ENCODE measurements at regions not wholly inside any gene's neighbourhood (a gene's known extent, or its start where the extent isn't known, plus 50 kb on each side); places are given as distances from the start of the nearest gene placed in this dataset.
A peak's percentile ranks its signal among the peaks of the same experiment; 100 is the strongest.

- Histone ChIP-seq H3K4me2 (ENCODE audit: insufficient read depth in 1 of 2, low read depth in 2 of 2, low read length in 2 of 2) (peak overlapping the region; percentile 40 to 67; a peak in 3 of 4 replicates), H3K4me3 (ENCODE audit: extremely low read depth in 1 of 4, insufficient read depth in 2 of 4, low read depth in 3 of 4, low read length in 4 of 4) (peak overlapping the region in 2 of 4 experiments; percentile 15 to 27; a peak in 2 of 8 replicates), H4K20me1 (replicated peaks in 1 of 2; ENCODE audit: control insufficient read depth in 1 of 2, insufficient read depth in 2 of 2, low read length in 2 of 2) (no peaks in the 10 kb centered on the region), H3K27me3 (replicated peaks in 1 of 4; ENCODE audit: control insufficient read depth in 3 of 4, extremely low read depth in 1 of 4, insufficient read depth in 3 of 4, low read length in 3 of 4) (peaks cover 0 to 25% (median 19%) of the 10 kb centered on the region in 4 experiments; a peak in 6 of 7 replicates), H4K91ac (replicated peaks; ENCODE audit: insufficient read length, low read length) (peak overlapping the region; percentile 56), H3K4me1 (replicated peaks in 1 of 4; ENCODE audit: control insufficient read depth in 3 of 4, insufficient read depth in 4 of 4, low read length in 3 of 4) (peaks cover 0 to 10% (median 6%) of the 10 kb centered on the region in 4 experiments; a peak in 6 of 7 replicates), H2BK120ac (replicated peaks; ENCODE audit: low read depth, low read length) (no peak overlapping the region), H3K27ac (ENCODE audit: low read depth, low read length) (no peak overlapping the region), H3K79me2 (ENCODE audit: control insufficient read depth in 1 of 2, insufficient read depth in 2 of 2, low read length in 2 of 2) (no peaks in the 10 kb centered on the region), H3K4ac (replicated peaks; ENCODE audit: insufficient read length, low read depth, low read length) (no peak overlapping the region), H4K5ac (ENCODE audit: insufficient read length, low read depth, low read length) (no peak overlapping the region), H3K36me3 (ENCODE audit: control insufficient read depth in 2 of 4, insufficient read depth in 4 of 4, low read length in 3 of 4) (no peaks in the 10 kb centered on the region), H3K23ac (ENCODE audit: insufficient read length) (no peak overlapping the region), H3K9me3 (ENCODE audit: insufficient read depth in 2 of 2, low read depth in 1 of 2, low read length in 1 of 2) (no peaks in the 10 kb centered on the region), H2BK15ac (ENCODE audit: low read length) (no peak overlapping the region), H3K9ac (replicated peaks in 1 of 4; ENCODE audit: extremely low read depth in 1 of 4, low read depth in 3 of 4, low read length in 3 of 4) (no peak overlapping the region), H4K8ac (ENCODE audit: extremely low read depth, insufficient read depth, low read length) (no peak overlapping the region), H2BK20ac (ENCODE audit: low read length) (no peak overlapping the region), H2AK5ac (ENCODE audit: low read depth, low read length) (no peak overlapping the region), H2BK12ac (ENCODE audit: low read depth, low read length) (0 out of 2 replicates have a peak overlapping the region, but pooled peaks have one; percentile 6), H3K14ac (ENCODE audit: insufficient read length) (no peak overlapping the region), H3K23me2 (ENCODE audit: low read depth, low read length) (peaks cover 2% of the 10 kb centered on the region; the same call in 1 of the 2 replicates), H2BK5ac (ENCODE audit: low read depth, low read length) (no peak overlapping the region), H3K56ac (replicated peaks; ENCODE audit: insufficient read length, low read depth, low read length) (no peak overlapping the region), H3K18ac (ENCODE audit: extremely low read depth, low read length) (no peak overlapping the region), H3K79me1 (ENCODE audit: low read depth, low read length) (no peaks in the 10 kb centered on the region), H2AFZ (ENCODE audit: low read length) (peak overlapping the region; percentile 93; the same call in 1 of the 2 replicates)
- no peak for TF ChIP-seq GABPA (IDR thresholded peaks at IDR 0.05; ENCODE audit: borderline replicate concordance, insufficient read depth, low read length)
- no peak for TF ChIP-seq BCL11A (IDR thresholded peaks at IDR 0.05; ENCODE audit: low read depth in 2 of 2, low read length in 2 of 2)
- WGBS, 2 experiments (ENCODE audit: extremely low coverage in 1 of 2, insufficient coverage in 1 of 2, insufficient read length in 1 of 2, insufficient replicate concordance in 2 of 2, low coverage in 1 of 2, low lambda C conversion rate in 2 of 2, missing lambda C conversion rate in 1 of 2), result 89% methylated on average over 12 of the region's 12 CpGs; no CpG with 5 or more reads in 1 of the 2 experiments
- ChIA-PET CTCF (ENCODE audit: partially characterized antibody) (interaction anchor here (0.5 to 3.2 kb wide), 29 partner anchors 10 to 641 kb away, joined by 3 to 11 read pairs (median 4); no protein-coding TSS in a partner anchor), POLR2A (ENCODE audit: partially characterized antibody) (interaction anchor here (0.8 to 1.4 kb wide), 5 partner anchors 39 to 554 kb away, joined by 3 to 4 read pairs (median 3); partner anchors contain the start of gene CXCL12)
- FAIRE-seq, result no peak
- no peak for DNase-seq (ENCODE audit: low read depth in 1 of 2, low spot score in 2 of 2)
These were observed 73.3 kb downstream of the CXCL12 start for GRCh38 chr10:44311563-44312051.

Measured in H1 (cell line).